ENCODE measurements at regions not wholly inside any gene's neighbourhood (a gene's known extent, or its start where the extent isn't known, plus 50 kb on each side); places are given as distances from the start of the nearest gene placed in this dataset.

DNA sequence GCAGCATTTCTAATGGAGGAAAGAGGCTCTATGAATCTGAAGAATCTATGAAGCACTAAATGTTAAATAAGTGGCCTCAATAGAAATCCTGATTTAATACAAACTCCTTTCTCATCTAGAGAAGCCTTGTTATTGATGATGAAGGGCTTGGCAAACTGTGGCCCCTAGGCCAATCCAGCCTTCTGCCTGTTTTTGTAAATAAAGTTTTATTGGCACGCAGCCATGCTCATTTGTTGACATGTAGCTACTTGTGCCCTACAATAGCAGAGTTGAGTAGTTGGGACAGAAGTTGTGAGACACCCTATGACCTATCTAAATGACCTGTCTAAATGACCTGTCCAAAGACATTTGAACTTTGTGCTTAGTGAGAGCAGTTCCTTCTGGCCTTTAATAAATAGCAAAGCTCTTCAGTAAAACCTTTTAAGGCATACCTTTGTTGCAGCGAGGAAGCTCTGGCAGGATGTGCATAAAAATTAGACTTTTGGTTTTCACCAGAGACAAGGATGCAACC is 484.4 kb upstream of the SPRED2 start:
- TF ChIP-seq, protein P1, sequence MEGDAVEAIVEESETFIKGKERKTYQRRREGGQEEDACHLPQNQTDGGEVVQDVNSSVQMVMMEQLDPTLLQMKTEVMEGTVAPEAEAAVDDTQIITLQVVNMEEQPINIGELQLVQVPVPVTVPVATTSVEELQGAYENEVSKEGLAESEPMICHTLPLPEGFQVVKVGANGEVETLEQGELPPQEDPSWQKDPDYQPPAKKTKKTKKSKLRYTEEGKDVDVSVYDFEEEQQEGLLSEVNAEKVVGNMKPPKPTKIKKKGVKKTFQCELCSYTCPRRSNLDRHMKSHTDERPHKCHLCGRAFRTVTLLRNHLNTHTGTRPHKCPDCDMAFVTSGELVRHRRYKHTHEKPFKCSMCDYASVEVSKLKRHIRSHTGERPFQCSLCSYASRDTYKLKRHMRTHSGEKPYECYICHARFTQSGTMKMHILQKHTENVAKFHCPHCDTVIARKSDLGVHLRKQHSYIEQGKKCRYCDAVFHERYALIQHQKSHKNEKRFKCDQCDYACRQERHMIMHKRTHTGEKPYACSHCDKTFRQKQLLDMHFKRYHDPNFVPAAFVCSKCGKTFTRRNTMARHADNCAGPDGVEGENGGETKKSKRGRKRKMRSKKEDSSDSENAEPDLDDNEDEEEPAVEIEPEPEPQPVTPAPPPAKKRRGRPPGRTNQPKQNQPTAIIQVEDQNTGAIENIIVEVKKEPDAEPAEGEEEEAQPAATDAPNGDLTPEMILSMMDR (IDR thresholded peaks at IDR 0.05; ENCODE audit: poor library complexity) = no peak
- TF ChIP-seq EZH2phosphoT487 (IDR thresholded peaks at IDR 0.05; ENCODE audit: low read depth, severe bottlenecking, unreplicated experiment) (no peak), EZH2 (IDR thresholded peaks at IDR 0.05; ENCODE audit: borderline replicate concordance) (no peak)
